ENCODE measurements at regions not wholly inside any gene's neighbourhood (a gene's known extent, or its start where the extent isn't known, plus 50 kb on each side); places are given as distances from the start of the nearest gene placed in this dataset.

DNA sequence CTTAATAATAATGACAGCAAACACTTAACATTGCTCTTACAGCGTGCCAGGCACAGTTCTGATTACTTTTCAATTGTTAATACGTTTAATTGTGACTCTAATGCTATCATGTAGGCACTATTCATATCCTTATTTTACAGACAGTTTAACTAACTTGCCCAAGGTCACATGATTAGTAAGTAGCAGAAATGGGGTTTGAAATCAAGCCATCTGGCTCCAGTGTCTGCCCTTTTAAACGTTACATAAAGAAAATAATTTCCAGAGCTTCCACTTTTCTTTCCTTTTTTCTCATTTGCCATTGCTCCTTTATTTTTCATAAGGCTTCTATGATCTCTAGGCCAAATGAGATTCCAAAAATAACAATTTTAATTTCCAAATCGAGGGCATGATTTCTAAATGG lies 50.6 kb upstream of the IKZF2 start:
- no peak for DNase-seq

GRCh38 chr2:213205944-213206343 lies 54.5 kb upstream of the IKZF2 start:
- DNase-seq, result no peak

- DNase-seq, result no peak
Measured at GRCh38 chr2:213213186-213213585, 61.8 kb upstream of the IKZF2 start.

DNA sequence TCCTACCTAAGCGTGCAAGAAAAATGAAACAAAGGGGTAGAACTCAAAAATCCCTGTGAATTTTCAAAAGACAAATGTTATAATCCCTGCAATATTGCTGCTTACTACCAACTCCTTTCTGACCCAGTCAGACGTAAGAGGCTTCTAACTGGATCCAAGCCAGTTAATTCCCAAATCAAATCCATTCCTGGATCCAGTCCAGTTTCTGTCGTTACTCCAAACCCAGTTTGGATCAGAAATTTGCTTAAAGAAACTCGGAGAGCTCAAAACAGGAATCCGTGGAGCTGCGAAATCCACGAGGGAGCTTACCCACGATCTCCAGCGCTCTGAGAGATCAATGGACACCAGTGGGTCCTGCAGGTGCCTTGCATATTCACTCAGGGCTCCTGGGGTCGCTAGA lies 62.8 kb upstream of the IKZF2 start:
- DNase-seq, result no peak

GRCh38 chr2:213216461-213216860 lies 65.0 kb upstream of the IKZF2 start:
- no peak for DNase-seq

- no peak for DNase-seq
Measured at GRCh38 chr2:213219816-213220215, 64.4 kb upstream of the SPAG16 start.

DNA sequence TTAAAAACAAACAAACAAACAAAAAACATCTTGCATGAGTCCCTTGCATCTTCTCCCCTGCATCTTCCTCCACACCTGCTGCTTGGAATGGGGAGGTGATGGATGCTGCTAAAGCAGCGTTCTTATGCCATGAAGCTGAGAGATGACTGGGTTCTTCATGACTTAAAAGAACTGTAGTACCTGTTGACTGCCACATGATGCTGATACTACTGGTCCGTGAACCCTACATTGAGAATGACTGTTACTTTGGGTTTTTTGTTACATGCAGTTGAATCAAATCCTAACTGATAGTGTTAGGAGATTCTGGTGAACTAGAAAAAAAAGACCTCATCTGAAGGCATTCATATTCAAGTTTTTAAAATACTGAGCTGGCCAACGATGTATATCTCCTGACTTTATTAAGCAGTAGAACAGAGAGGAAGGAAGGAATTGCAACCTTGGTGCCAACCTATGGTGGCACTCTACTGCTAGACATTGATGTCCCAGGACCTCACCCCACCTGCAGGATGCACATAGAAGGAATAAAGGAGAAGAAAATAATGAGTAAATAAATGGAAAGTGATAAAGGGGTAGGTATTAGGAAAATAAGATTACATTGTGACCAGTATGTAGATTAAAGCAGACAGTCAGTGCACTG lies 63.2 kb upstream of the SPAG16 start:
- DNase-seq, result no peak

DNA sequence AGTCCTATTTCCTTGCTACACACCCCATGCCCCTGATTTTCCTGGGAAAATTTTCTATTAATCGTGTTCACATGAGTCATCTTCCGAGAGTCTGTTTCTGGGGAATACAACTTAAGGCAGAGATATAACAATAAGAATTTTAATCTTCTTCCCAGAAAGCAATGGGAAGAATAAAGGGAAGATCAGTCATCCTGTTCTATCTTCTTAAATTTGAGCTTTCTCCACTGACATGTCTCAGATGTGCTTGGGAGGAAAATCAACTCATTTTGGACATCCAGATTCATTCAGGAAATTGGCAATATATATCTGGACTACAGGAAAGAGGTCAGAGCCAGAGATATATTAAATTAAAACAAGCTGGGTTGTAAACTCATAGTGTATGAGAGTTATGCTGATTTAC lies 62.3 kb upstream of the SPAG16 start:
- DNase-seq, result no peak

DNA sequence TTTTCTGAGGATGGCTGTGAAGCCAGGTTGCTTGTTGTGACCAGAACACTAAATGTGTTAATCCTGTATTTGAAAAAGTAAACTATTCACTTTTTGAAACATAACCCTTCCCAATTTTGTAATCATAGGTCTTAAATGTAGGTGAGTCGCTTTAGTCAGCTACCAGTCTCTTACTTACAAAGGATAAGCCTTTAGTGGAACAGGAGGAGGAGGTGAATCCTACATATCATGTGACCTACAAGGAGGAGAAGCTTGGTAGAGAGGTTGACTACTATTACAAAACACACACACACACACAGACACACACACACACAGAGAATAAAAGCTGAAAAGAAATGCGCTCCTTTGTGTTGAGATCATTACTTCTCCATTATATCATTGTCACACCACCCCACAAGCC lies 59.9 kb upstream of the SPAG16 start:
- DNase-seq, result no peak

GRCh38 chr2:213225866-213226265 lies 58.4 kb upstream of the SPAG16 start:
- no peak for DNase-seq

DNA sequence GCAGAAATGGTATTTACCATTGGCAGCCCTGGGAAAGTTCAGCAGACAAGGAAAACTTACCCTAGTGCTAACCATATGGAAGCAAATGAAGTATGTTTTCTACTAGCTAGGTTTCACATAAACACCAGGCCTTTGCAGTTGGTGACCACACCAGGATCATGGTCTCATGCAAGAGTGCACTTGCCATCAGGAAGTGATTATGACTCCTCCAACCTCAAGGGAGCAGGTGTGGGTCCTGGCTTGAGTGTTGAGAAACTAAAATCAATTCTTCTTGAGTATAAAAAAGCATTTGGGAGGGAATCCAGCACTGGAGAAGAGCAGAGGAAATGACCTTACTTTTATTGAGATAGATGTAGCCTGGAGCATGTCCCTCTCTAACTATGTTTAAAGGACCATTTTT lies 56.8 kb upstream of the SPAG16 start:
- DNase-seq, result no peak

DNA sequence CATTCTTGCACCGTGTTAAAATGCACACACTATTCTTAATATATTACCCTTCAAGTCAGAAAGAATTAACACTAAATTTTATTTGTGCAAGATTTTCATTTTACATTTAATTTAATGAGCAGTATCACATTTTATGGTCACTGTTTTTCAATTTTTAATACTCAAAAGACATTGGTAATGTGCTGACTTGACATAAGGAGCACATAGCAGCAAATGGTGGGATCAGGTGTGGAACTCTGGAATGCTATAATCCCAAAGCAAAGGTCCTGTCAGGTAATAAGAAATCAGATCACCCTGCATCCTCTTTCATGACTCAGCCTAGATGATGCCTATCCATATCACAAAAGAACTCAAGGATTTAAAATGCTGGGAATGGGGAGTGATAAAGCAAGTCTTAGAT lies 55.6 kb upstream of the SPAG16 start:
- no peak for DNase-seq

DNA sequence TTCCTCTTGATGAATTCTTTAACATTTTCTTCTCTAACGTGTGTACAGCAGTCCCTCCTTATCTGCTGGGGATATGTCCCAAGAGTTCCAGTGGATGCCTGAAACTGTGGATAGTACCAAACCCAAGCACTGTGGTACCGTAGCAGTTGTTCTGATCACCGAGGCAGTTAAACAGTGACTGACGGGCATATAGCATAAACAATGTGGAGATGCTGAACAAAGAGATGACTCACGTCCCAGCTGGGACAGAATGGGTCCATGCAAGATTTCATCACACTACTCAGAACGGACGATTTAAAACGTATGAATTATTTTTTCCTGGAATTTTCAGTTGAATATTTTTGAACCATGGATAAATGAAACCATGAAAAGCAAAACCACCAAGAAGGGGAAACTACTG lies 54.5 kb upstream of the SPAG16 start:
- DNase-seq, result no peak

DNA sequence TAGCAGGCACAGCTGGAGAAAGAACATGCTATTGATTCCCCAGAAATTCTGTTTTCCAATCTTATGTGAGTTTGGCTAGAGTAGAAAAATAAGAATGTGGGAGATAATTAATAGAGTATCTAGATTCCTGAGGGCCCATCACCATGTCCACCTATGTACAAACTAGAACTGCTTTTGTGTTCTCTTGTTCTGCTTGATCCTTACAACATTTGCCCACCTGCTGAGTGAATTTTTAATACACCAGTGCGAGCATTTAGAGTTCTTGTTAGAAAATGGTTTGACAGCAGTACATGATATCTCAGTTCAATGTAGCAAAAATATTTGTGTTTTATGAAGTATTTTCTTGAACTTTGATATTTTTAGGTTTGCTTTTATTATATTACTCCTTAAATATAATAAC lies 52.3 kb upstream of the SPAG16 start:
- DNase-seq, result no peak

GRCh38 chr2:213232649-213233437 lies 51.4 kb upstream of the SPAG16 start:
- DNase-seq, result peak; percentile 55 to 73

GRCh38 chr2:213233438-213234330 lies 50.6 kb upstream of the SPAG16 start:
- peak in 1 of 2 donors; percentile 14 for DNase-seq
